NCI-H226 (cell line): ENCODE measurements at regions not wholly inside any gene's neighbourhood (a gene's known extent, or its start where the extent isn't known, plus 50 kb on each side); places are given as distances from the start of the nearest gene placed in this dataset.
A peak's percentile ranks its signal among the peaks of the same experiment; 100 is the strongest.

Experiments used
- DNase-seq: peaks from one replicate; pipeline ENCODE4 v3.0.0-alpha.2; 2015

DNA sequence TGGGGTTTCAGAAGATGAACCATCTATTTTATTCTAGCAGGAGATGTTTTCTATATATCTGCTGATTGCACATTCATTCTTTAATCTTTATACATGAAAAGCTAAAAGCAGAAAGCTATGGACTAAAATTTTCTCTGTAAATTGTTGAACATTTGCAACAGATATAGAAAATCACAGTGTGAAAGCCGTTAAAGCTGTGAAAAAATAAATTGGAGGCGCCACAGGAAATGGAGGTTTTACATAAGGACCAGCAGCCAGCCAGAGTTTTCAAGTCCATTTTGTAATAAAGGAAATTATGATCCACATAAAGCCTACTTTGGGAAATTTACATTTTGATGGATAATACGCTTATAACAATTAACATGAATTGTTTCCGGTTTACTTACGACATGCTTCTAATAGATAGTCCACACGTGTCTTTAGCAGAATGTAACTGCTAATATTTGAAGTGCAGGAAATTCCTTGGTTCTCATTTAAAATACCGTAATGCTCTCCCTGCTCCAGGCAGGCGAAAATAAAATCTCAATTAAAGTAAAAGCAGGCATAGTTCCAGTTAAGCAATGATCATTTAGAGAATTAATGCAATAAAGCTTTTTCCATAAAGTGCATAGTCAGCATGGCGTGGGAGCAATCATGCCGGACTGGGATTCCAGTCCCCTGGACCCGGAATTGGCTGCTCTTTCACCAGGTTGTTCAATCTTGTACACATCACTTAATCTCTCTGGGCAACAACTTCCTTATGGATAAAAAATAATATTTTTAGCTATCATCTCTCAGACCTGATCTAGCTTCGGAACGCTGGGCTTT lies 445.4 kb downstream of the ZNF608 start:
- DNase-seq = no peak

DNA sequence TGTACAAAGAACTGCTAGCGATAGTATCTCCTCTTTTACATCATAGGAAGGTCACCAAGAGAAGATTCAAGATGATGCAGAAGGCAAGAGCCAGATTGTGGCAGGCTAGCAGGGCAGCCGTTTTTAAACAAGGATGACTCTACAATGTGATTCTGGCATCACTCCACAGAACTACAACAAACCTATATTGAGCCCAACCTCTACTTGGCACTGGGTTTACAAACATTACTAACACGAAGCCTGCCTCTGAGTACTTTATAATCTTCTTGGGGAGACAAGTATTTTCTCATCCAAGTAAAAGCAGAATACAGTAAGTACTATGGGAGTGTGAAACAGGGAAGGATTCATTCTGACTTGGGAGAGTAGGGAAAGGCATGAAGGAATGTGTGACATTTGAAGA lies 448.6 kb downstream of the ZNF608 start:
- no peak for DNase-seq

DNA sequence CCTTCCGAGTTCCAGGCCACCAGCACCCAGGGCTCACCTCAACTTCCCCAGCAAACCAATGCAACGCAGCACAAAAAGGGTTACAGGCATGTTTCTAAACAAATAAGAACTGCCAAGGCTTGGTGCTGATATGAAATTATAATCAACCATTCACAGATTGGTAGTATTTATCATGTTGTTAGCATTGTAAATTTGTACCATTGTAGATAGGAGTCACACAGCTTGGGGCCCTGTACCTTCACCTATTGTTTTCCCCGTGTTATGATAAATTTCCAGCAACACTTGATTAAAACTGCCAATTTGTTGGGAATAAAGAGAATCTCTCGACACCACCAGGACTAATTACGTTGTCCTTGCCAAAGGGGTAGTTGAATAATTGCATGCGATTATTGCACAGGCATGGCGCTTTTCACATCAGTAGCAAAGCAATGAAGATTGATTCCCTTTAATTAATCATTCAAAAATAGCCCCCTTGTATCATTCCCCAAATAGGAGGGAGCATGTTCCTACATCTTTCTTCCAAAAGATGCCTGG lies 454.1 kb downstream of the ZNF608 start:
- no peak for DNase-seq

DNA sequence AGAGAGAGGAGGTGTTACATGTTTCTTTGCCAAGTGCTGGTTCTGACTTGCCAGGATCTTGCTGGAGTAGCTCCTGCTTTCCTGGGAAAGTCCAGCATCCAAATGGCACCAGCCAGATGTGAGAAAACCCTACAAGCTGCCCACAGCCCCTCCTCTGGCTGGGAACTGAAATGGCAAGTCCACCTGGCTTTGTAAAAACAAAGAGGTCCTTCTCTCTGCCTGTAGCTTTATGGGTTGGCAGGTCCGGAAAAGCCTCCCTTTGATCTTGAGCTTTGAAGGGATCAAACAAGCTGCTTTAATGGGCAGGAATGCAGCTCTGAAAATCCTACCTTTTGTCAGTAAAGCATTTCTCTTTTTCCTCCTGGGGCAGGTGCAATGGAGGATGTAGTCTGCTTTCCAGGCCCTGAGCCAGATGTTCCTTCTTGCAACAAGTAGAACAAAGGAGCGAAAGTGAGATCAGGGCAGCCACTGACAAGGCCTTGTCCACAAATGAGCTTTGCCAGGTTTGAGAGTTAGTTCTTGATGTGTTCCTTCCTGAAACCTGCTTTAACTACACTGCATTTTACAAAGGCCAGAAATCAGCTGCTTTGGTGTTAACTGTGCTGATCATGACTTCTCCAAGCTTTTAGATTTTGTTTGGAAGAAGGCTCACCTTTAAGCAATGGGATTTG lies 456.7 kb downstream of the ZNF608 start:
- DNase-seq = no peak

DNA sequence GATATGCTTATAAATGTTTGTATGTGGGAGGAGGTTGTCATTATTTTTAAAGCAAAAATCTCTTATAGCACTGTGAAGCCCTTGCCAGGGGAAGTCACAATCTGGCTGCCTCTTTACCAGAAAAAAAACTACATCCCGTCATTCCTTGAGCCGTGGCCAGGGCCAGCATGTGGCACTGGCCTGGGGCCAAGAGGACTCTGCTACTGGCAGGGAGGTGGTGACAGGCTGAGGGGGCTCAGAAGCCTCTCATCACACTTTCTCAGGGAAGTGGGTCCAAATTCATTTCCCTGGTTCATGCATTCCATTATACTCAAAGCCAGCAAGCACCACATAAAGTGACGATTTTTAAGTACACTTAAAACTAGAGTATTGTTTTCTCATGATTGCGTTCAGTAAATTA lies 457.3 kb downstream of the ZNF608 start:
- DNase-seq = no peak

DNA sequence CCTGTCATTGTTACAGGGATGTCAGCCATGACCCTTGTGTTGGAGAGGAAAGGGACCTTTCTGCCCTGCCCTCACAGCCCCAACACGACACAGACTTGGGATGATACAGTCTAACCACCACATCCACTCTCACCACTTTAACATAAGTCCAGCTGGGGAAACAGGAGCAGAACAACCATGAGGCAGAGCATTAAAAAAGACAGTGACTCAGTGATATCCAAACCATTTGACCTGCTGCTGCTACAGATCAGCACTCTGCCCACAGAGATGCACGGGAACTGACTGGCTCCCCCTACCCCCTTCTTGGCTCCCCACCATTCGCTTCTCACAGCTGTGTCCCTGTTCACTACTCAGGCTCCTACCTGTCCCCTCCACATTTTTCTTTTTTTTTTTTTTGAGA lies 458.6 kb downstream of the ZNF608 start:
- DNase-seq = no peak

DNA sequence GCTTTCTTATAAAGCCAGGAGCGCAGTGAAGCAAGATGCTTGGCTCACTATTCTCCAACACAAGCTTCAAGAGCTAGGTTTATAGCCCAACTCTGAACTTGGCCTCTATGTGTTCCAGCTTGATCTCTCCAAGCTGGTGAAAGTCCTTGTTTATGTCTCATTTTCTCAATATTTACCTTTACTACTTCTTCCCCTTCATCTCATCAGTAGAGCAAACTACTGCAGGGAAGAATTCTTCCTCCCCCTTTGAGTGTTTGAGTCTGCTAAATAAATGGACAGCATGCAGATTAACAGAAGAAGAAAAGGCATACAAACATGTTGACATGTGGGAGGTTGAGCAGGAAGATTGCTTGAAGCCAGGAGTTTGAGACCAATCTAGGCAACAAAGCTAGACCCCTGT lies 460.7 kb downstream of the ZNF608 start:
- no peak for DNase-seq

DNA sequence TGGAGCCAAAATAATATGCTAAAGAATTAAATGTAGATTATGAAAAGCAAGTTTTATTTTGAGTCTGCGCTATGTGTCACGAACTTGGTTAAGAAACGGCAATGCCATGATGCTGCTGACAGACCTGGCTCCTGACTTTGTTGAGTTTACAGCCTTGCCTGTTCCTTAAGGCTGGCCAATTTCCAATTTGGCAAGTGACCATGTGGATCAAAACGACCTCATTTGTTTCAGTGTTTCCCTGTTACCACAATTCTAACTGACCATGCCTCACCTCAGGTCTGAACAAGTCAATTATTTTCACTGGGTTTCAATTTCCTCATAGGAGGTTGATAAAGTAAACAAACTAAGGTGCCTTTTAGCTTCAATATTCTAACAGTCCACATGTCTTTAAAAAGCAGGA lies 461.4 kb downstream of the ZNF608 start:
- DNase-seq = no peak

DNA sequence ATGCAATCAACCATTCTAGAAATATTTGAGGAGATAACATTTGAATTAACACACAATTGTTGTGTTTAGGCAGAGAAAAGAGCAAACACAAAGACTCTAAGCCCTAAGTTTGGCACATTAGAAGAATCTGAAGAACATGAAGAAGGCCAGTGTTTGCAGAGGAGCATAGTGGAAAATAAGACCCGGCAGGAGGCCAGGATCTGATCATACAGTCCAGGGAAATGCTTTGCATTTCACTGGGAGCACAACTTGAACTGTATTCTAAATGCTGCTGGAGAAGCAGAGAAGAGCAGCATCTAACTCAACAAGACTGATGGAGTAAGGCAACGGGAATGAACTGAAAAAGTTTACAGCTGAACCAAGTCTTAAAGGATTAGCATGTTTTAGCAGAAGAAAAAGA lies 463.4 kb downstream of the ZNF608 start:
- no peak for DNase-seq

DNA sequence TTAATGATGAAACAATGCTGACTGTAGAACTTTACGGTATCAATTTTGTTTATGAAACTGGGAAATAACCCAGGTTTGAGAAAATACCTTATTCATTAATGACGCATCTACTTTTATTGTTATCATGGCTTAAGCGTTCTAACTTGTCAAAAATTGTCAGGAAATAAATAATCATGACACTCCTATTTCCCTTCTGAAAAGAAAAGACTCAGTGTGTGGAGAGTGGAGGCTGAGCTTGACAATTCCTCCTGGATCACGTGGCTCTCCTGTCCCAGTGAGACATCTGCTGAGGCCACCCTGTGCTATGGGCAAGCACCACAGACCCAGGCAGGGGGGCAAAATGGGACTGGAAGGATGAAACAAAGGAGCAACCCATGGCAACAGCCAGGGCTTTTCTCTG lies 466.4 kb downstream of the ZNF608 start:
- no peak for DNase-seq

DNA sequence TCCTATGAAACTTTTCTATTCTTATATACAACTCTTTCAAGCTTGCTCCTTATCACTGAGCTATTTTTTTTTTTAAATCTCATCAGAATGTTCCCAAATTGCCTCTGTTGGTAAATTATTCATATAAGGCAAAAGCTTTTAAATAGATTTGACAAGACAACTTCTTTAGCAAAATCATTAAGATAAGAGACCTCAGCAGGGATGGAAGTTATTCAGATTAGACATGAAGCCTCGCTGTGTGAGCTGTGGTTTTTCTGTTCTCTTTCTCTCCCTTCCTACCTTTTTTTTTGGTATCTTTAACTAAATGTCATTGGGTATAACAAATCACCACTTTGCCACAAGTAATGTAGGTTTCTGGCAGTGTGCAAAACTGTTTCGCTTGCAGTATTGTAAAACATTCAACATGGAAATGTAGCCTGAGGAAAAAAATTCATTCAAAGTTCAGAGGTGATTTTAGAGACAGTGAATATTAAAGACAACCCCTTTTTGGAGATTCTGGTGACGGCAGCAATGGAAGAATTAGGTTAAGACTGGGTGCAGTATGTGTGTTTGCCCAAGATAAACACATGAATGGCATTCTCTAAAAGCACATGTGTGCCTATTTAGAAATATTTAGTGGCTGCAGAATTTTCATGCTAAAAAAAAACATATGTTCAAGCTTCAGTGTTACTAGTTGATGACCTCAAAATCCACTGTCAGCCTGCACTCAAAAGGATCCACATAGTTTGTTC lies 467.1 kb downstream of the ZNF608 start:
- DNase-seq = no peak

DNA sequence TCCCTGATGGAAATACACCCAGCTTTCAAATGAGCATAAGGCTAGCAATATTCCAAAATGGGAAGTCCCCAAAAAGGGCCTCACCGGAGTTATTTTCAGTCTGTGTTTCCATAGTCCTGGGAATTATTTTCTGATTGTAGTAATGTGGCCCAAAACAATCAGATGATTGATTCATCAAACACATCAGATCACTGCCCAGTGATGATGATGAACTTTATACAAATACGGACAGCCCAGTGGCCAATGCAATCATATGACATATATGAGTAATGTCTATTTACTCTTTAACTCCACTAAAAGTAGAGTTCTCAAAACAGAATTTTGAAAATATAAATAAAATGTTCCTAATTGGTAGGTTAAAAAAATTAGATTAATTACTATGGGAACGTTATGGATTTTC lies 467.8 kb downstream of the ZNF608 start:
- DNase-seq = no peak

DNA sequence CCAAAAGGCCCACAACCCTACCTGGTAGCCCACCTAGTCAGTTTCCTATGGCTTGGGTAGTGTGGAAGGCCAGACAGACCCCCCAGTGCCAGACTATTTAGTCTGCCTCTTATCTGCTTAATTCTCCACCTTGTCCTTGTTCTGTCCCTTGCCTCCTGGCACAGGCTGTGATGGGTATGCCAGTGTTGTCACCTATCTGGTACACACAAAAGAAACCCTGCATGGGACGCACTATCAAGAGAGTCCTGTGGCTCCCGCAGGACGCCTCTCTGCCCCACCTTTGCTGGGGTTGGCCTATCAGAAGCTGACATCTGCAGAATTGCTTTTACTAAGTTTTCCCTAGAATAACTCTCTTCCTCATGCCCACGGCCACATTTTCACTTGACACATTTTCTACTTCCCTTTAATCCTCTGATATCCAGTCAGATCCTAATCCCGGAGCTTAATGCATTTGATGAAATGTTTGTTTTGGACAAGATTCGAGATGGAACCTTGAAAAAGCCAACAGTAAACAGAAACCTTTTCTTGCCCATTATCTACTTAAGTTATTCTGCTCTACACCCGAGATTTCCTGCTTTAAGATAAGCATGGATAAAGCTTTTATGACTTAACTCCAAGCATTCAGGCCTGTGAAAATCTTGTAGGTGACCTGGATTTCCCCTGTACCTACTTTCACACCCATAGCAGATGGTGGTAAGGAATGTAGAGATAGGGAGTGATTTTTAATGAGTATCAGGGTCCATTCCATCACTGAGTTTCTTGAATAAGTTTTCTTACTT lies 468.5 kb downstream of the ZNF608 start:
- no peak for DNase-seq

DNA sequence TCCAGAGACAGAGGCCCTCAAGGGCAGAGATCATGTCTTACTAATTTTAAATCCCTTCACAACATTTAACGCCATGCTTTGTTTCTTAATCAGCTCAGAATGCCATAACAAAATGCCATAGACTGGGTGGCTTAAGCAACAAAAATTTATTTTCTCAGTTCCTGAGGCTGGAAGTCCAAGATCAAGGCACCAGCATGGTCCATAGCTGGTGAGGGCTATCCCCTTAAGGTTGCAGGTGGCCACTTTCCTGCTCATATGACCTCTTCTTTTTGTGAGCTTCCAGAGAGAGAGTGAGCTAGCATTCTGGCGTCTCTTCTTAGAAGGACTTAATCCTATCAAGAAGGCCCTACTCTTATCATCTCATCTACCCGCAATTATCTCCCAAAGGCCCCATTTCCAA lies 470.3 kb downstream of the ZNF608 start:
- no peak for DNase-seq

DNA sequence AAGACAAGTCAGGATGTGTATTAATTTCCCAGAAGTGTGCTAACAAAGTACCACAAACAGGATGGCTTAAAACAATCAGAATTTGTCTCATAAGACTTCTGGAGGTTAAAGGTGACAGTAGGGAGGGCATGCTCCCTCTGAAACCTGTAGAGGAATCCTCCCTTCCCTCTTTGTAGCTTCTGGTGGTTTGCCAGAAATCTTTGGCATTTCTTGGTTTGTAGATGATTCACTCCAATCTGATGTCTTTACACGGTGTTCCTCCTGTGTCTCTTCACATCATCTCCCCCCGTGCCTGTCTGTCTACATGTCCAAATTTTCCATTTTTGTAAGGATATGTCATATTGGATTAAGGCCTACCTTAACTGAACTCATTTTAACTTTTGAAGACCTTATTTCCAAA lies 471.5 kb downstream of the ZNF608 start:
- DNase-seq = peak; percentile 71

DNA sequence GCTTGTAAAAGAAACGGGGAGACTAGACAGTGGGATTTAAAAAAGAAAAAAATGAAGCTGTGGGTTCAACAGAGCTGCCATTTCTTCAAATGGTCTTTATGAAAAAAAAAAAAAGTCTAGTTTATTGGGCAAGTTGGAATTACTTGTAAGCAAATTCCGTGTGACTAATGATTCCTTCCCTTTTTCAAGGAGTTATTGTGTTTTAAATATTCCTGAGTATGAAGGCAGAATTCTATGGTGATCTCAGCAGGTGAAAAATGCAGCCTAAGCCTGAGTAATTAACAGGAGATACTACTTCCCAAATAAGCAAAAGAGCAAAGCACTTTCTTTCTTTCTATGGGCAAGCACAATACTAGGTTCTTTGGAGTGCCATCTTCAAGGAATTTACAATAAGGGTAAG lies 481.9 kb downstream of the ZNF608 start:
- DNase-seq = no peak

DNA sequence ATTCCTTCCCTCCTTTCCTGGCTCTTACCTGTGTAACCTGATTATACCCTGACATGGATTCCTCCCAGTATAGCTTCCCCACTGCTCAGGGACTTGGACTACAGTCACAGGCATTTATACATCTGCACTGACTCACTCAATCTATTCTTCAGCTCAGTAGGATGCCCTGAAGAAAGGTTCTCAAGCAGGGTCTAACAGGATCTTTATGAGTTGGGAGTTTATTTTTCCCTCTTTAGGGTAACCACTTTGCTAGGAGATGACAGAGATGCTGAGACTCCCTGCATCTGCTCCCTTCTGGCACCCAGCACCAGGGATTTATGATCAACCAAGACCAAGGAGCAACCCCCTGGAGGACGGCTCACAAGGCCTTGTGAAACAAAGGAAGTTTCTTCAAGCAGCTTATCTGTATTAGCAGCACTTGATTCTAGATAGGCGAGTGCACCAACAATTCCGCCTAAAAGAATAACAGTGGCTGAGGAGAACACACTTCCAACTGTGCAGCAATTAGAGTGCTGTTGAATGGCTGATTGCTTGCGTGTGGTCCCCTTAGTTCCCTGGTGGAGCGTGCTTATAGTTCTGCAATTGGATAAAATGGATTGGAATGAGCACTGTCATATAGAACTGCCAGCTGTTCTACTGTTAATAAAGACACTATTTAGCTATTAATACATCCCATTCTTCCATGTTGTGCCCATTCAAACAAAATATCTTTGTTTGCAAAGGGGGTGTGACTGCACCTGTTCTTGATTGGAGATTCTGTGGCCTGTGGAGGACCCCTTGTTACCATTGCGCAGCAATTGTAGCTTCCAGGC lies 482.6 kb downstream of the ZNF608 start:
- no peak for DNase-seq

DNA sequence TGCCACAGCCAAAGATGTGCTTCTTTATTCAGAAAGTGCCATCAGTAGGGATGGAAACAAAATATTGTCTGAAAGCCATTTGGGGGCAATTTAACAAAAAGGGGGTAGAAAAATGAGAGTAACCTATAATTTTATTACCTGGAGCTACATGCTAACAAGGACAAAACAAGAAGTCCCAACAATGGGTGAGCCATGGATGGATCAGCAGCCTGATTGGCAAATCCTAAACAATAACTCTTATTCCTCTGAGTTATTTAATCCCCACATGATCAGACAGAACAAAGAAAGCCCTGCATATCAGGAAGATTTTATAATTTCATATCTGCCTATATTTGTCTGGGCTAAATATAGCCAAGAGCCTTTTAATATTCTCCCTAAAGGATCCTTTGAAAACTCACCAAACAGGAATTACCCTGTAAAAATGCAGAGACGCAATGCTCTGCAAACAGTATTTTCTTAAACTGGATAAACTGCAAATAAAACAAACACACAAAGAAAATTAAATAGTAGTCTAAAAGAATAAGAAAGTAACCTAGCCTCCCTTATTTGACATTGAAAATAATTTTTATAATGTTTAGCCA lies 483.4 kb downstream of the ZNF608 start:
- no peak for DNase-seq

DNA sequence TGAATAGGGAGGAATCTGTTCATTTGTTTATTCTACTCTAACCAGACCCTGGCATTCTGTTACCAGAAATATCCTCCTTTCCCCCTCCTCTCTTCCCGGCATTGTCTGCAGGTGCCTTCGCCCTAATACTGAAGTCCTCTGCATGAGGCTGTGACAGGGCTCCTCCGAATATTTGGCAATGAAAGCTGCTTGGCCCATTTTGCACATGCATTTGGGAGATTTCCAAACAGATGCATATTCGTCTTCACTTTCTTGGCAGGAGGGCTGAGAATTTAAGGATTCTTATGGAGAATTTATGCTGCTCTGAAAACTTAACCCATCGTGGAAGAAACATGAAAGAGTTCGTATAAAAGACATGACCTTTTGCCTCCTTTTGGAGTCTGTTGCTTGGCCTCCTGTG lies 484.0 kb downstream of the ZNF608 start:
- DNase-seq = no peak

DNA sequence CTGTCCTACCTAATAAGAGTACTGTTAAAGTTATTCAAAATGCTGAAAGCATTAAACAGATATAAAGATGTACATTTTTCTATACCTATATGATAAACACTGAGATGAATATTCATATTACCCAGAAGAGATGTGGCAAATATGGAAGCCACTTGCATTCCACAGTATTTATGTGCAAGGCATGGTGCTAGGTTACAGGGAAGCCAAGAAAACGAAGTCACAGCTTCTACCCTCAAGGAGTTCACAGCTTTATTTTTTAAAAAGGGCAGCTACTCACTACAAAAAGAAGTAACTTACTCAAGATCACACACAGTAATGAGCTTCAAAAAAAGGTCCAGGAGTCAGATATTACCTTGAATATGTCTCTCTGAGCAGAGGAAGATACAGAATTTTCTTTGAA lies 484.6 kb downstream of the ZNF608 start:
- DNase-seq = no peak

DNA sequence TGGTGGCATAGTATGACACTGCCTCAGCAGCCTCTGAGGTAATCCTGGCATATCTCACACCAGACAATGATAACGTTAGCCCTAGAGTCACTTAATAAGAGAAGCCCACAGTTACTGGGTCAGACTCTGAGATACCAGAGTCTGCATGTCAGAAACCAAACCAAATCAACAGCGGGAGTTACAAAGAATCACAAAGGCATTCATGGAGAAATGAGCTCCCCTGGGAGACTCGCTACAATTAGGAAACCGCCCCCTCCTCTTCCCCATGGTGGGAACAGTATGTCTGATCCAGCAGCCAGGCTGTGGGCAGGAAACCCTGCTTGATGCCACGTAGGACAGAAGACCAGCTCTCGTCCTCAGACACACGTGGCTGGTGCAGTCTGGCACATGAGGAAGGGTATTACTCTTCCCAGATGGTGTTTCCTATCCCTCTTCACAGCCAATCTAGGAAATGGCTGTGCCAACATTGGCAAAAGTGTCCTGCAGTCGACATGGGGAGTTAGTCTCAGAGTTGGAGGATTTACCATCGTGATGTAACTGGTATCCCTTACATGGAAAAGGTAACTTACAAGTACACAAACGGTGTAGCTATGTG lies 485.4 kb downstream of the ZNF608 start:
- no peak for DNase-seq
